GM12878 (cell line): ENCODE measurements at regions not wholly inside any gene's neighbourhood (a gene's known extent, or its start where the extent isn't known, plus 50 kb on each side); places are given as distances from the start of the nearest gene placed in this dataset.

Experiments
- ATAC-seq: fragments of 200-7000 bp; cut with Tn5 transposase; 3 replicates; pipeline ENCODE4 v1.9.1; 2020; ENCODE audit warnings: mild to moderate bottlenecking, moderate library complexity
- BruUV-seq: library from RNA; stranded (reverse); fragments of 400-500 nt; replicated peaks from 2 replicates; lab custom pipeline; 2021; lab: Mats Ljungman, UMichigan
- CTCF ChIA-PET: fragments of 300-600 bp; sonication (Branson Sonifier 250); formaldehyde crosslinking; extraction: SDS; loops from one replicate; lab custom pipeline; 2021; ENCODE audit warnings: inconsistent platforms; lab: Yijun Ruan, JAX
- POLR2A ChIA-PET: fragments of 350-600 bp; formaldehyde crosslinking; extraction: SDS; loops from one replicate; lab custom pipeline; 2021; ENCODE audit warnings: inconsistent platforms; lab: Charles Lee
- RAD21 ChIA-PET: fragments of 300-600 bp; sonication (Branson Sonifier 250); formaldehyde crosslinking; loops from one replicate; lab custom pipeline; 2023; ENCODE audit warnings: antibody characterized with exemption; ENCODE audit not compliant: unreplicated experiment; lab: Charles Lee
- SMC1A ChIA-PET: fragments of 300-600 bp; sonication (Branson Sonifier 250); formaldehyde crosslinking; loops from one replicate; lab custom pipeline; 2023; ENCODE audit not compliant: unreplicated experiment, uncharacterized antibody; lab: Charles Lee
- DNase-seq: peaks from one replicate; pipeline ENCODE4 v3.0.0-alpha.2; 2011; ENCODE audit warnings: low read depth, low spot score
- FAIRE-seq: peaks from 3 replicates; lab custom pipeline; 2011; peaks lifted over from hg19 to GRCh38; lab: Jason Lieb, UNC
- H2AFZ ChIP-seq: 2 replicates; pipeline ENCODE4 v1.6.0; 2011; ENCODE audit warnings: low read depth, low read length, control low read depth; ENCODE audit not compliant: control insufficient read depth
- H3K27ac ChIP-seq: 2 replicates; pipeline ENCODE4 v1.5.1; 2011; ENCODE audit warnings: control low read depth; ENCODE audit not compliant: control insufficient read depth, insufficient read depth
- H3K27me3 ChIP-seq, 2 experiments: replicated peaks in 1 of 2; 2 replicates each; pipeline versions ENCODE4 v1.6.0 to v1.6.1; 2011; ENCODE audit warnings: low read length in 1 of 2; ENCODE audit not compliant: control insufficient read depth in 2 of 2, insufficient read depth in 2 of 2
- H3K36me3 ChIP-seq, 2 experiments: 2 replicates each; pipeline ENCODE4 v1.5.1; 2011; ENCODE audit warnings: low read length in 1 of 2; ENCODE audit not compliant: control insufficient read depth in 2 of 2, insufficient read depth in 2 of 2
- H3K4me1 ChIP-seq: 2 replicates; pipeline ENCODE4 v1.6.1; 2011; ENCODE audit warnings: mild to moderate bottlenecking, low read length, moderate library complexity, mixed read lengths; ENCODE audit not compliant: control insufficient read depth, insufficient read depth
- H3K4me2 ChIP-seq: 2 replicates; pipeline ENCODE4 v1.6.0; 2011; ENCODE audit warnings: control low read depth; ENCODE audit not compliant: control insufficient read depth, insufficient read depth
- H3K4me3 ChIP-seq: fragments of 200-600 bp; sonication (generic); 2 replicates; pipeline ENCODE4 v1.5.1; 2016
- H3K79me2 ChIP-seq: 2 replicates; pipeline ENCODE4 v1.6.0; 2011; ENCODE audit warnings: low read length; ENCODE audit not compliant: control insufficient read depth, insufficient read depth
- H3K9ac ChIP-seq: 2 replicates; pipeline ENCODE4 v1.8.0; 2011; ENCODE audit warnings: low read length, control low read depth, mixed read lengths; ENCODE audit not compliant: control insufficient read depth, insufficient read depth
- H3K9me3 ChIP-seq: replicated peaks from 3 replicates; pipeline ENCODE4 v1.5.1; 2011; ENCODE audit warnings: mild to moderate bottlenecking, low read length; ENCODE audit not compliant: control insufficient read depth, insufficient read depth
- H4K20me1 ChIP-seq: 2 replicates; pipeline ENCODE4 v1.6.0; 2011; ENCODE audit not compliant: control insufficient read depth, insufficient read depth
- BHLHE40 ChIP-seq, 2 experiments: fragments of 450-650 bp in 1 of 2; IDR thresholded peaks; 2 replicates each; pipeline ENCODE4 v1.6.1; 2011 to 2017; ENCODE audit warnings: low read depth in 2 of 2, borderline replicate concordance in 1 of 2, improper control_type of control experiment in 1 of 2, low read length in 1 of 2, mild to moderate bottlenecking in 1 of 2
- CHD1 ChIP-seq: IDR thresholded peaks from 2 replicates; pipeline ENCODE4 v1.6.1; 2012; ENCODE audit warnings: low read depth, low read length, improper control_type of control experiment
- LARP7 ChIP-seq: fragments of 450-650 bp; IDR thresholded peaks from 2 replicates; pipeline ENCODE4 v1.6.1; 2017; ENCODE audit warnings: mild to moderate bottlenecking
- PKNOX1 ChIP-seq: fragments of 450-650 bp; IDR thresholded peaks from 2 replicates; pipeline ENCODE4 v1.6.1; 2016; ENCODE audit warnings: mild to moderate bottlenecking
- SMARCA5 ChIP-seq: fragments of 450-650 bp; IDR thresholded peaks from 2 replicates; pipeline ENCODE4 v1.6.1; 2017; ENCODE audit warnings: mild to moderate bottlenecking
- ZBTB4 ChIP-seq: fragments of 450-650 bp; formaldehyde crosslinking; IDR thresholded peaks from 2 replicates; pipeline ENCODE4 v1.4.0; 2022; ENCODE audit warnings: mild to moderate bottlenecking, moderate library complexity
- ZNF207 ChIP-seq: fragments of 450-650 bp; IDR thresholded peaks from 2 replicates; pipeline ENCODE4 v1.6.1; 2014; ENCODE audit warnings: antibody characterized with exemption, mild to moderate bottlenecking, borderline replicate concordance
- WGBS: methylation state at CpG from one replicate; pipeline ENCODE4 v1.1.6; 2016; ENCODE audit warnings: low lambda C conversion rate; ENCODE audit not compliant: insufficient replicate concordance, insufficient coverage; ENCODE audit errors: missing lambda C conversion rate; 5-methylcytosine and 5-hydroxymethylcytosine counted together
- in situ Hi-C: fragments of 300-500 bp; cut with MboI; formaldehyde crosslinking; loops from 9 replicates; pipeline ENCODE4 v1.14.3; 2018; ENCODE audit warnings: mixed read lengths
- intact Hi-C: fragments of 100-400 bp; cut with micrococcal nuclease; formaldehyde crosslinking; loops from one replicate; pipeline ENCODE4 v1.14.2; 2022; ENCODE audit not compliant: unreplicated experiment

DNA sequence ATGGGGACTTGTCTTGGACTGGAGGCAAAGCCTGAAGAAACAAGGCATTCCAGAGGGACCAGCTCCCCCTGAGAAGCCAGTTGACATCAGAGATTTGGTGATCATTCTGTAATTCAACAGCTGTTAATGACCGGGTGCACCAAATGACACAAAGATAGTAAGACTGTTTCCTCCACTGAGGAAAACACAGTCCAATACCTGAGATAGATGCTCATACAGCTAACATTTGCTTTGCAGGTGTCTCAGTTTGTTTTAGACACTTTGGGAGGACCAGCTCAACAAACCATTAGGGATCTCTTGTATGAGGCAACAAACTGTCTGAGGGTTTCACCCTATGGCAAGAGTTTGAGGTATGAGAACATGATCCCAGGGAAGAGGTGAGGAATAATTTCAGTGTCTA lies 237.2 kb upstream of the PLET1 start:
- Histone ChIP-seq H3K36me3 (no peaks in the 10 kb centered on the region), H3K4me1 (no peaks in the 10 kb centered on the region), H3K79me2 (no peaks in the 10 kb centered on the region), H3K27ac (no peak overlapping the region), H2AFZ (no peak overlapping the region), H3K27me3 (peaks cover 2% of the 10 kb centered on the region in 2 experiments; a peak in 2 of 4 replicates), H3K9me3 (no peaks in the 10 kb centered on the region; the same call in 2 of the 3 replicates), H3K4me2 (no peak overlapping the region), H3K9ac (no peak overlapping the region), H4K20me1 (no peaks in the 10 kb centered on the region), H3K4me3 (no peak overlapping the region)
- SMC1A ChIA-PET: no interaction called here
- intact Hi-C loops (no loop called here), in situ Hi-C loops (no loop called here)
- DNase-seq (no peak), FAIRE-seq (no peak), ATAC-seq (no peak)
- CTCF ChIA-PET: interaction anchor here (0.9 to 1.2 kb wide), 3 partner anchors 10 to 216 kb away, joined by 3 to 4 read pairs (median 3); no protein-coding TSS in a partner anchor
- RAD21 ChIA-PET: no interaction called here
- WGBS: 31% methylated on average over 1 of the region's 1 CpG
- BruUV-seq: no TSS peak
- POLR2A ChIA-PET: no interaction called here
- no peak for TF ChIP-seq ZNF207
- TF ChIP-seq LARP7: no peak
- TF ChIP-seq BHLHE40 (IDR thresholded peaks at IDR 0.05; ENCODE audit: borderline replicate concordance in 1 of 2, low read depth in 2 of 2, low read length in 1 of 2): no peak
- no peak for TF ChIP-seq SMARCA5
- TF ChIP-seq CHD1: no peak
- TF ChIP-seq ZBTB4 (CRISPR knock-in tag): no peak
- no peak for TF ChIP-seq PKNOX1
